Stimulated activated CD8-positive, alpha-beta memory T cell treated with anti-CD3 and anti-CD28 coated beads, Interleukin-2, amount 100 ng/mL, for 48 hours (primary cell): ENCODE measurements at regions not wholly inside any gene's neighbourhood (a gene's known extent, or its start where the extent isn't known, plus 50 kb on each side); places are given as distances from the start of the nearest gene placed in this dataset.

Source experiments
- DNase-seq, 2 donors: peaks; one replicate each; pipeline ENCODE4 v3.0.0-alpha.2; 2020; ENCODE audit warnings: low read depth in 2 of 2

- no peak for DNase-seq
Observed at GRCh38 chr5:157915638-157916037, 56.7 kb upstream of the CLINT1 start.

- DNase-seq = no peak
Observed at GRCh38 chr5:157914151-157914788, 55.3 kb upstream of the CLINT1 start.

GRCh38 chr5:157913575-157913974 is 54.6 kb upstream of the CLINT1 start:
- no peak for DNase-seq

- DNase-seq = no peak
Observed at GRCh38 chr5:157912621-157913325, 53.8 kb upstream of the CLINT1 start.

- no peak for DNase-seq
Observed at GRCh38 chr5:157911568-157911967, 52.6 kb upstream of the CLINT1 start.
